HG02840 (cell line): ENCODE measurements at regions not wholly inside any gene's neighbourhood (a gene's known extent, or its start where the extent isn't known, plus 50 kb on each side); places are given as distances from the start of the nearest gene placed in this dataset.

Experiments
- ATAC-seq: cut with Tn5 transposase; IDR thresholded peaks from one replicate; pipeline ENCODE4 v1.9.1; 2021; ENCODE audit warnings: mild to moderate bottlenecking, moderate library complexity, moderate number of reproducible peaks; ENCODE audit not compliant: unreplicated experiment, low FRiP score

DNA sequence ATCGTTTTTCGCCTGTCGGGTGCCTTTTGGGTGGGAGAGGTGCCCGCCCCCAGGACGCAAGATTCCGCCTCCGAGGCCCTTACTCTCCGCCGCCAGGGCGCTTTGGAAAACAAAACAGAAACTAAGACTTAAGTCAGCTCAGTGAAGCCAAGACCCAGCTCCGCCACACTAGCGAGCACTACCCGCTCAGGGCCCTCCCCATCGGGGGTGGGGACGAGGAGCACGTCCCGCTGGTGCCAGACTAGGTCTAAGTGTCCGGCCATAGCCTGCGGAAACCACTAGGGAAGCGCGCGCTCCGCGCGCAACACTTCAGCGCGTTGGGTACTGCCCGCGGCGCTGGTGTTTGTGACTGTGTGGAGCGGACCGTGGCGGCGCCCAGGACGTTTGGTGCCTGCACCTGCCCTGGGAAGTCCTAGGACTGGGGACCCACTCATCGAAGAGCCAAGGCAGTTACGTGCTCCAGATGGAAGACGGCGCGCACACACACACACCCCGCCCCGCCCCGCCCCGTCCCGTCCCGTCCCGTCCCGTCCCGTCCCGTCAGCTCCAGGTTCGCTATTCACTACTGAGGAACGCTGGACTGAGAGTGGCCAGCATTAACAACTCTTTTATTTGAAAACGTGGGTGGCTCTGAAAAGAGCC, 57.6 kb upstream of the BOLA1 start:
- peak; percentile 32 for ATAC-seq

DNA sequence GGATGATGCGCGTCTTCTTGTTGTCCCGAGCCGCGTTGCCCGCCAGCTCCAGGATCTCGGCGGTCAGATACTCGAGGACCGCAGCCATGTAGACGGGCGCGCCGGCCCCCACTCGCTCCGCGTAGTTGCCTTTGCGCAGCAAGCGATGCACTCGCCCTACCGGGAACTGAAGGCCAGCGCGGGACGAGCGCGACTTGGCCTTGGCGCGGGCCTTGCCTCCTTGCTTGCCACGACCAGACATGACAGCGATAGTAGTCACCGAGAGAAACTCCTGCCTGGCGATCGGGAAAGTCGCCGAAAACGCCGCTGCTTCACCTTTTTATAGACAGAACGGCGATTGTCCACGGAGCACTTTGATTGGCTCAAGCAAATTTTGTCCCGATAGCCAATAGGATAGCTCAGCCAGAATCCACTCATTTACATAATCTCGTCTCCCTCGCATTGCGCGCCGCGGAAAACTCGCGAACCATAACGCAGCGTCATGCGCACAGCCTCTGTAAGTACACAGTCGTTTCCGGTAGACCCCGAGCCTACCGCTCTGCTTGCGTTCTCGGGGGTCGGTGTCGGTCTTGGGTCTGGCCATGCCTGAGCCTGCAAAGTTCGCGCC, 56.8 kb upstream of the BOLA1 start:
- peak; percentile 60 for ATAC-seq

DNA sequence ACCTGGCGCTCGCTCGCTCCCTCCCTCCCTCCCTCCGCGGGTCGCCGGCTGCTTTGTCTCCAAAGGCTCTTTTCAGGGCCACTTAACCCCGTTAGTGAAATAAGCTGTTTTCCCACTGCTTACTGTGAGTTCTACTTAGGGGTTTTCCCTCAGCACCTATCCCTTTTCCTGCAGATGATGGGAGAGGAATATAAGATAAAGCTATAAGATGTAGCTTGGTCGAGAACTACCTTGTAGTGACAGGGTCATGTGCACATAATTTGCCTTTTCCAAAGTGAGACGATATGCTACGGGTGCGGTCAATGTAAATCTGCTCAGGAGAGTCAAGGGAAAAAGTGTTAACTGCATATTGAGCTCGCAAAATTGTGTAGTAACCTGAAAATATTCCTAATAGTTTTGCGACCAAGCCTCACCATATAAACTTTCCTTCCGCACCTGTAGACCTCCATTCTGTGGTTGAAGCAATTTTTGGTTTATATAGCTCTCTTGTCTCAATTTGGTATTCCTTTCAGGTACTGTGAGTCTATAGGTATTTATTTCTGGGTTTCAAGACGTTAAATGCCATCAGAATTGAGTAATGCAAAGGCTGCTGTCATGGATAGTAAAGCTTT, 55.8 kb upstream of the BOLA1 start:
- no peak for ATAC-seq

DNA sequence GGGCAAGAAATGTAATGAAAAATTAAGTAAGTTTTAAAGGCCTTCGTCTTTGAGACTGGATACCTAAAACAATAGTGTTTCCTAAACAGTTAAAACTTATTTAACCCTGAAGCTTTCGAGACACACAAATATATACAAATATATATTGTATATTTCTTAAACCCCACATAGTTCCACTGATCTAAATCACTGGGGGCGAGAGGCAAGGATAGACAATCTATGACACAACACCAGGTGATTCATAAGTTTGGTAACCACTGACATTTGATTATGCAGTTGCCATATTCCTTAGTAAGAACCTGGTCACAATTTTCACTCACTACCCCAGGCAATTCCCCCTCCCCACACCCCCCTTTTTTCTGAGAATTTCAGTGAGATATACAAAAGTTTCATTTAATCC, 55.3 kb upstream of the BOLA1 start:
- no peak for ATAC-seq

DNA sequence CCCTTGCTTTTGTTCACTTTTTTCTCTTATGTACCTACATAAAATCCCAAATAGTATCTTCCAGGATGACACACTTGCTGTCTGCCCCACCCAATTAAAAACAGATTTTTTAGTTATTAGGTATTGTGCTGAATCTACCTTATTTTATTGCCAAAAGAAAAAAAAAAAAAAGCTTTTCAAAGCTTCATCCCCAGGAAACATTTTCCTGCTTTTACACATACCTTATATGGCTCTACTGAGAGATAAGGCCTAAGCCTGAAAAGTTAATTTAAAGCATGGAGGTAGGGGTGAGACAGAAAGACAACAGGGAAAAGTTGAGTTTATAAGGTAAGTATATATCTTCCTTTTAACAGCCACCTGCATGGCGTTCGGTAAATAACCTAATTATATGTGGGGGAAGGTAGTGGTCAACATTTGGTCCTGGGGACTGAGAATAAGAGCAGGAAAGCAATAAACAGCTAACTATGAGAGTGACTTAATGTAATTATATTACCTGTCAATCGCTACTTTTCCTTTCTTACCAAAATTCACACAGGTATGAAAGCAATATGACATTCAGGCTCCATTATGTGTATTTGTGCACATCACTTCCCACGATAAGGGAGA, 54.6 kb upstream of the BOLA1 start:
- ATAC-seq: no peak

DNA sequence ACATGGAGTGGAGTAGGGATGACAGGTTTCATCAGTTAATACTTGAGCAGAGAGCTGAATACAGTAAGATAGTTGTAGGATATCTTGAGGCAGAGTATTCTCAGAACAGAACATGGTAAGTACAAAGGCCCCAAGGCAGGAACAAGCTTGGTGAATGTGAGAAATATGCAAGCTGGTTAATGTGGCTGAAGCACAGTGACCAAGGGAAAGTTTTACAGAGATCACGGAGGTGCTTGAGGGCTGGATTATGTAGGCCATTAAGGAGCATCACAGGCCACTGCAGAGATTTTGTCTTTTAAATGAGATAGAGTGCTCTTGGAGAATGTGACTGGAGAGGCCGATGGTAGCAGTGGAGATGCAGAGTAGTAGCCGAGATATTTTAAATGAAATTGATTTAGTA, 54.0 kb upstream of the BOLA1 start:
- ATAC-seq: no peak

DNA sequence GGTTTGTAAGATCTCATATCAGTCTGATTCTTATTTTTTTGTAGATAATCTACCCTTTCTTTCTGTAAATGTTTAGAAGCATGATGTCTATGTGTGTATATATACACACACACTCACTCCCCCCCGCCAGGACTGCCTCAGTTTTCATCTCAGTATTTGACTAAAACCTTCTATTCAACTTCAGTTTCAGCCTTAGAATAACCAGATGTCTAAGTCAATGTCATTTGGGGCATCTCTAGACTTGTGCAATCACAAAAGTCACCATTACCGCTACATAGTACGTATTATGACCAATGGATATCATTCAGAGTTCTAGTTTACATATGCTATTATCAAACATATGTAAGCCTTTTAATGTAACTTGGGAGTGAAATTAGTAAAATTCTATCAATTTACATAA, 53.3 kb upstream of the BOLA1 start:
- no peak for ATAC-seq

DNA sequence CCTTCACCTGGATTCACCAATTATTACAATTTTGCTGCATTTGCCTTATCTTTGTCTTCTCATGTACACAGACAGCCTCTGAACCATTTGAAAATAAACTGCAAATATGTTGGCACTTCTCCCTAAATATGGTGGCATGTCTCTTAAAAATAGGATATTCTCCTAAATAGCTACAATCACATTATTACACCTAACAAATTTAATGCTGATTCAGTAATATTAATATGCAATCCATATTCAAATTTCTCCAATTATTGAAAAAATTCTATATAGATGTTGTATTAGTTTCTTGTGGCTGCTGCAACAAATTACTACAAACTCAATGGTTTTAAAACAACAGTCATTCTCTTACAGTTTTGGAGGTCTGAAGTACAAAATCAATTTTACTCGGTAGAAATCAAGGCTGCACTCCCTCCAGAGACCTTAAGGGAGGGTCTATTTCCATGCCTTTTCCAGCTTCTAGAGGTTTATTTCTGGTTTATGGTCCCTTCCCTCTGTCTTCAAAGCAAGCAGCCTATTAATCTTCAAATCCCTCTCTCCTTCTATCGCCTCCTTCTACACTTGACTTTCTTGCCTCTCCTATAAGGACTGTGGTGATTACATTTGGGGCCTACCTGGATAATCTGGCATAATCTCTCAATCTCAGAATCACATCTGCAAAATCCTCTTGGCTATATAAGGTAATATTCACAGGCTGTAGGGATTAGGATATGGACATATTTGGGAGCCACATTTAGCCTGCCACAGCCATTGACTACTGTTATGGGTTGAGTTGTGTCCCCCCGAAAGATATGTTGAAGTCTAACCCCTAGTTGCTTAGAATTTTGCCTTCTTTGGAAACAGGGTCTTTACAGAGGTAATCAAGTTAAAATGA, 52.5 kb upstream of the BOLA1 start:
- no peak for ATAC-seq

DNA sequence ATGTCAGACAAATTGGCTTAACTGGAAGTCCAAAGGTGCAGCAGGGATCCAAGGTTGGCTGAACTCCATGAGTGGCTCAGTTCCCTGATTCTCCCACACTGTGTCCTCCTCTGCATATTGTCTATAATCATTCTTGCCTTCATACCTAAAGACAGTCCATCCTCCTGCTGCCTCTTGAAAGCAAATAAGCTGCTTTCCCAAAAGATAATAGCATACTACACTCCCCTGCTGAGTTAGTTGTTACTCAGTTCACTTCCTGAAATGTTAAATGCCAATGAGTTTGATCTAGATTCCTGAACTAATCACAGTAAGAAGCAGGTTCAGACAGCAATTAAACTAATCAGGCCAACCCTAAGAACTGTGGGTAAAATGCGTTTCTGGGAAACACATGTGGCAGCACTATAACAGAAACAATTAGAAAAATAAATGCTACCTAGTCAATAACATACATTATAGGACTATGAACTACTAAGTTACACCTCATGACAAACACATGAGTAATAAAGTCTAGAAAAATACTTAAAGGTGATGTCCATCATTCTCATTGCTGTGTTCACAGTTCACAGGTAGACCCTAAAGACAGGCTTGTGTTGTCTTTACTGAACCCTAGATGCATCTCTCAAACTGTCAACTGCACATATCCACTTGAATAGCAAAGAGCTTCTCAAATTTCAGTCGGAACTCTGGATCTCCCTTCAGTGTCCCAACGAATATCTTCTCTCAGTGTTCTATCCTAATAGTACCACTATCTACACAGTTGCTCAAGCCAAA, 50.8 kb upstream of the BOLA1 start:
- ATAC-seq: no peak

DNA sequence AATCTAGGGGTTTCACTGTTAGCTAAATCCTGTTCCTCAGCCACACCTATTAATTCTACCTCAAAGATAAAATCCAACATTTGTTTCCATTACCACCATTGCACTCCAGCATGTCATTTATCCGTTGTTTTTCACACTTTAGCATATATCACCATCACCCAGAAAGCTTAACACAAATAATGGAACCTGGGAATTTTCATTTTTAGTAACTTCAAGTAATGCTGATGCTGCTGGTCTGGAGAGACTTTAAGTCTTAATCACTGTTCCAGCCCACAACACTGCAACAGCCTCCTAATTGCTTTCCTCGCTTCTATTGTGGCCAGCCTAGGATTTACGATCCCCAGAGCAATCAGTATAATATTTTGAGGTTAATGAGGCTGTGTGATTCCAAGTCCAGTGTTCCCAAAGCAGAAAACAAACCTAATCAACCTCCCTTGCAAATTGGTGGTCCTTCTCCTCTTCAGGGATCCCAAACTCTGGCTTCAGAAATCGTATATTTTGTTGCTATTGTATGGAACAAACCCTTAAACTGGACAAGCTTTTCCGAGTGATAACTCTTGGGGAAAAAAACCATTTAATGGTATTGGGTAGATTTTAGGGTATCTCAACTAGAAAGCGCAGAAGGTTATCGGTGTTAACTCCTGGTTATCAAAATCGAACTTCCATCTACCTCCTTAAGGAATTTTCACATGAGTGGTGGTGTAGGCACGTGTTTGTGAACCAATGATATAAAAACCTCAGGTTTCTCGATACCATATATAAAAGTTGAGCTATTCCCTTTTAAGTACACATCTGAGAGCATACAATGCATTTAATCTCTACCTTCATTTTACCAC, 50.0 kb upstream of the BOLA1 start:
- no peak for ATAC-seq
